NCI-H446 (cell line): ENCODE measurements at regions not wholly inside any gene's neighbourhood (a gene's known extent, or its start where the extent isn't known, plus 50 kb on each side); places are given as distances from the start of the nearest gene placed in this dataset.
A peak's percentile ranks its signal among the peaks of the same experiment; 100 is the strongest.
"Not testable (repeated sequence)": the region's sequence is repeated elsewhere in the genome, so short reads cannot be mapped to it uniquely, and the experiment has no call there.

Experiments
- DNase-seq, 2 experiments: peaks; one replicate each; lab custom pipeline; 2025; lab: John Stamatoyannopoulos, UW

GRCh38 chr2:76697439-76697838, 824.7 kb downstream of the LRRTM4 start:
- not testable (repeated sequence) for DNase-seq

GRCh38 chr2:76692908-76693307, 829.3 kb downstream of the LRRTM4 start:
- no peak for DNase-seq

DNA sequence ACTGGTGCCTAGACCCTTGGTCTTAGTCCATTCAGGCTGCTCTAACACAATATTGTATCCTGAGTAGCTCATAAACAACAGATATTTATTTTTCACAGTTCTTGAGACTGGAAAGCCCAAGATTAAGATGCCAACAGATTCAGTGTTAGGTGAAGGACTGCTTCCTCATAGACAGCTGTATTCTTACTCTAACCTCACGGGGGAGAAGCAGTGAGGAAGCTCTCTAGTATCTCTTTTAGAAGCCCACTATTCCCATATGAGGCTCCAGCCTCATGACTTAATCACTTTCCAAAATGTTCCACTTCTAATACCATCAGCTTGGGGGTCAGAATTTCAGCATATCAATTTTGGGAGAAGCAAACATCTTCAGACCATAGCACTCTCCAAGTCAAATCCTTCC, 833.4 kb downstream of the LRRTM4 start:
- no peak for DNase-seq

GRCh38 chr2:76687923-76688322, 834.3 kb downstream of the LRRTM4 start:
- no peak for DNase-seq

- DNase-seq = no peak
These were observed 837.4 kb downstream of the LRRTM4 start for GRCh38 chr2:76684756-76685155.

DNA sequence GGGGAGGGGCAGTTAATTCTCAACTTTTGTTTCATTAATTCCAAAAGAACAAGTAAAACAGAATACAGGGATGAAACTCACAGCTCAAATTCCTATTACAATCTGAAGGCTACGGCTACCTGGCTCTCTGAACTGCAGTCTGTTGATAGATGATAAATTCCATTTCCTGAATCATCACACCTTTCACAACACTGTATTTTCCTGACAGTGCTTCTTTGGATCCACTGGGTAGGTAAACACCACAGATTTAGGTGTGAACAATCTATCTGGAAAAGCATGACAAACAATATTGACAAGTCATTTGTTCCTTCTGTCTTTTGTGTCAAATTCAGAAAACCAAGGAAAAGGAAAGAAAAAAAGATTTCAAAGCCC, 843.2 kb downstream of the LRRTM4 start:
- DNase-seq = no peak

DNA sequence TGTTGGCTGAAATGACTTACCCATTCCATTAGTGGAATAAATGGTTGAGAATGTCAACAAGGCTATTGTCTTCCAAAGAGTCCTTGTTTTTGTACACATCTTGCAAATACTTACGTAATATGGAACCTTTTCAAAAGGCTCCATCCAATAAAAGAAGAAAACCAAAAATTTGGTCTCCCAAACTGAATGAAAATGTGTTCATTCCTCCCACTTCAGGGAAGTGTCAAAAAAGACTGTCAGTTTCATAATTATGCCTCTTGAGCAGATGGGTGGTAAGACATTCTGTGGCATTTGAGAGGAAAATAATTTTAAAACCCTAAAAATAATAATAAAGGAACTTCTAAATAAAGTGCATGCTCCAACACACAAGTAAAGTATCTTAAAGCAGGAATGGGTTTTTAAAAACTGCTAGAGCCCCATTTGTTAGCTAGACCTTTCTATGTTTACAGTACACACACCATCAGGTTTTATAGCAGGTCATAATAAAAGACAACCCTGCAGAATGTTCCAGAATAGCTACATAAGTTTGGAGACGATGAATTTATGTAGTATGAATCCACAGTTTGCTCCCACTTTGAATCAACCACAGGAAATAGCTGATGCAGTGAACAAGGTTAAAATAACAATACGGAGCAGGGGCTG, 843.7 kb downstream of the LRRTM4 start:
- no peak for DNase-seq

- no peak for DNase-seq
These were observed 847.0 kb downstream of the LRRTM4 start for GRCh38 chr2:76675212-76675611.

DNA sequence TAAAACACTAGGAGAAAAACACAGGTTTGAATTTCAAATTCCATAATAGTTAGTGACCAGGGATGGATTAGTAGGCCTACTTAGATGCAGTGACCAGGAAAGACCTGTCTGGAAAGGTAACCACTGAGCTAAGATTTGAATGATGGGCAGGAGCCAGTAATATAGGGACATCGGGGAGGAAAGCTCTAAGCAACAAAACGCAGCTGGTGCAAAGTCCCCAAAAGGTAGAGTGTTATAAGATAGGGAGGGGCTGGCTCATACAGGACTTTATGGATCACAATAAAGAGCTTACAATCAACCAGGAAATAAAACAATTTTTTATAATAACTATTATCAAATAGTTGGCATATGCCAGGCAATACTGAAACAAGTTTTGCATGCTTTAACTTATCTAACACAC, 849.4 kb downstream of the LRRTM4 start:
- no peak for DNase-seq

- DNase-seq = no peak
These were observed 852.2 kb downstream of the LRRTM4 start for GRCh38 chr2:76669966-76670465.

- no peak for DNase-seq
These were observed 853.9 kb downstream of the LRRTM4 start for GRCh38 chr2:76668279-76668678.

- peak; percentile 21 to 47 for DNase-seq
These were observed 854.3 kb downstream of the LRRTM4 start for GRCh38 chr2:76667821-76668271.

DNA sequence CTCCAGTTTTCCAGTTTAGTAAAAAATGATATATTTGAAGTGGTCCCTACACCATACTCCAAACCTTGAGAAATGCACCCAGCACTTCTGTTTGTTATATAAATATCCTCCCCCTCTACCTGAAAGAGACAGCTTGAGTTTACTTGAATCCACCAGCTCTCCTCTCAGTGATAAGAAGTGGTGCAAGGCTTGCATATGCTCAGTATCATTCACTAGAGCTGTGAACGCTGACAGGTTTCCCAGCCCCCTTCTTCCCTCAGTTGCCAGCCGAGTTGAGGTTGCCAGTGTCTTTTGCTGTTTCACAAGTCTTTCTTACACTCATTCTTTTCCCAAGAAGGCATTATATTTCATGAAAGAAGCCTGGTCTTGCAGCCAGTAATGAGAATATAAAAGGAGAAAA, 880.0 kb downstream of the LRRTM4 start:
- DNase-seq = no peak

DNA sequence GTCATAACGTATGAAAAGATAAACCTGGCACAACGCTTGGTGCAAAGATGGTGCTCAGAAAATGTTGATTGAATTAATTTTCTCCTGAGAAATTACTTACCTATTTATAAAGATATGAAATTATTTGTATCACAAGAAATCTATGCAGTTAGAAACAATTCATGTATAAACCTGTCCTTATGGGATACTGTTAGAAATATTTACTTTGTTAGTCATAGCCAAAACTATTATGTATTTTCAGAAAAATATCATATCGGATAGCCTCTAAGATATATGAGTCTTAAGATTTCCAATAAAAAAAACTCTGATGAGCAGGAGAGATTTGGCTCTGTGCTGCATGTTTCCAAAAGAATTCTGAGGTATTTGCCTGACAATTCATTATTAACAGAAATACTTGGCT, 880.7 kb downstream of the LRRTM4 start:
- DNase-seq = no peak

- DNase-seq = no peak
These were observed 881.3 kb downstream of the LRRTM4 start for GRCh38 chr2:76640905-76641304.

DNA sequence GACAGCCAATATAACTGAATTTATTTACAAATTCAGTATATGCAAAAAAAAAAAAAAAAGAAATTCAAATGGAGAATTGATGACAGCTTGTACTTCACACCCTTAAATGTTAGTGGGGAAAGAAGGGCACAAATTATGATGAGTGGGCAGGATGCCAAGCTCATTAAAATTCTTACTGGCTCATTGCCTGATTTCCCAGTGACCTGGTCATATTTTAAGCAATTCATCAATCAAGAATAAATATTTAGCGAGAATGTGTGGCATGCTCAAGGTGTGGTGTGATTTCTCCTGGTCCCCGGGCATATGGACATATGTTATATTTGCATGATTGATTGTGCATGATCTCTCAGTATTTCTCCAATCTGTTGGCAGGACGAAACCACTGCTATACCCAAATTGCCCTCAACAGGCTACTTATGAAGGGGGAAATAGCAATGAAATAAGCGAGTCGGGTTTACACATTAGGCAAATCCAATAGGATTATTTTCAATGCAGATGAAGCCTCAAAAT, 883.0 kb downstream of the LRRTM4 start:
- DNase-seq = peak in 1 of 2 experiments; percentile 5

DNA sequence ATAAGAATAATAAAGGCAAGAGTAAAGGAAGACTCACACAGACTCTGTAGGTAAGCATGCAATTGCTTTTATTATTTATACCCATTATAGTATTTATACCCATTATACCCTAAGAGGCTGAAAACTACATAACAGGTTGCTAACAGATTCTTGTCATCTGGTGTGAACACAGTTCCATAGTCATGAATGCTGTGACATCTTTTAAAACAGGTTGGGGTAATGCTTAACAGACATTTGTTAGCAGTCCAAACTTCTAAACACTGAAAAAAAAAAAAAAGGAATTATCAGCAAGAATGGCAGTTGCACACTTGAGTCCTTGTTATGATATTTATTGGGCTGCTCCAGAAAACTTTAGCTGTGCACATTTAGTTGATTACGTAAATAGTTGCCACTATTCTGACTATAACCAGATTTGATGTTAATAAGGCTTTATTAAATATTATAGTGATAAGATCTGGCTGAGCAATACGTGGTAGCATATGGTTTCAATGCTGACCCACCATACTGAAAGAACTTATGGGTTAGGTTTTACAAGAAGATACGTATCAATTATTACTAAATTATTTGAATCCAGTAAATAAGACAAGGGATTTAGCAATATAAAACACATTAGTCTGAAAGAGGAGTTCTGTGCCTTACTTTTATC, 888.8 kb downstream of the LRRTM4 start:
- DNase-seq = no peak

DNA sequence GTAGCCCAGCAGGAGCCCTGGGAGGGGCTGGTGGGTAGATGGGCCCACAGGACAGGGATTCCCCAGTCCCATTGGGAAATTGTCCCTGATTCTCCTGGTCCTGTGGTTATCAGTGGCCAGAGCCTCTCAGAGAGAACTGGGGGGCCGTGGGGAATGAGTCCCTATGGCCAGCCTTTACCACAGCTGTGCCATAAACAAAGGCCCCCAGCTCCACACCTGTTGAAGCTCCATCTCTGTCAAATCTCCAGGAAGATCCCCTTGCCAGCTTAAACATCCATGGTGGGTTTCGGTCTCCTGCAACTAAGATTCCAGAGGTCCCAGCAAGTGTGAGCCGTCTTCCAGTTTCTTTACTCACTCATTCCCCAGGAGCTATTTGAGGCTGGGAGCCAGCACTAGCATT, 897.1 kb downstream of the LRRTM4 start:
- DNase-seq = no peak

- no peak for DNase-seq
These were observed 902.6 kb upstream of the GCFC2 start for GRCh38 chr2:76613330-76613729.

DNA sequence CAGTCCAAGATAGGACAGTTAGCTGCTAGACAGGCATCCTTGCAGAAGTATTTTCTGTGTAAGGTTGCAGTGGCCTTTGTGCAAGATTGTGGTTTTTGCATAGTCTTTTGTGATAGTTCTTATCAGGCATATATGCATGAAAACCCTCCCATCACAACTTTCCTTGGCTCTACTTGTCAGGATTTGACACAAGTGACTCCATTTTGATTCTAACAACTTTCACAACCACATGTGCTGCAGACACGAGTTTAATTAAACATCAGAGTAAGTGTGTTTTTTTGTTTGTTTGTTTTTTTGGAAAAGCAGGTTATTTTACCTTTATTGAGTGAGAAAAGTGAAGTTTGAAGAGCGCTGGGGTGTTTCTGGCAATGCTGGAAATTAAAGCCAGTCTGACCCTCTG, 902.0 kb upstream of the GCFC2 start:
- DNase-seq = no peak

GRCh38 chr2:76610451-76610850, 899.7 kb upstream of the GCFC2 start:
- DNase-seq = no peak

DNA sequence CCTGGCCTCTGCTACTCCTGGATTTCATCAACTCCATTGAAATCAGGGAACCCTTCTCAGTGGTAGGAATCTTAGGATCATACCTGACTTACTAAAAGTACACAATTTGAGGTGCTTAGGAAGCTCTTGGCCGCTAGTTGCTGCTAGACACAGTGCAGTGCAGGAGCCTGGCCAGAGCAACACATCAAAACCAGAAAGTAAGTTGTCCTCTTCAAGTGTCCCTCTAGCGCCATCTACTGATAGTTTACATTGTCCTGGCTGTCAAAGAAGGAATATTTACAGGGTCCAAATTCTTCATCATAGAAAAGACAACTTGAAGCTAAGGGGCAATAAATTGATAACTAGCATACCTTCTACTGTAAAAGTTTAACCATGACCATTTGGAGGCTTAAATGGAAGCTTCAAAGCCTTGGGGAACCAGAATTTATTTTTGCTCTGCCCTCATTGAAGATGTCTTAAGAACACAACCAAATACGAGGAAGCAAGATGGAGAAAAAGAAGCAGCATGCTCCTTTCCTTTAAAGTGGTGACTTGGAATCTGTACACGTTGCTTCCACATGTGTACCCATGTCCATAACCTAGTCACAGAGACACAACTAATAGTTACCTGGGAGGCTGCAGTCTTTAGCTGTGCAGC, 889.1 kb upstream of the GCFC2 start:
- DNase-seq = peak; percentile 16 to 69

- no peak for DNase-seq
These were observed 873.8 kb upstream of the GCFC2 start for GRCh38 chr2:76584474-76584873.
